ENCODE measurements at regions not wholly inside any gene's neighbourhood (a gene's known extent, or its start where the extent isn't known, plus 50 kb on each side); places are given as distances from the start of the nearest gene placed in this dataset.
"Not testable (repeated sequence)": the region's sequence is repeated elsewhere in the genome, so short reads cannot be mapped to it uniquely, and the experiment has no call there.

DNA sequence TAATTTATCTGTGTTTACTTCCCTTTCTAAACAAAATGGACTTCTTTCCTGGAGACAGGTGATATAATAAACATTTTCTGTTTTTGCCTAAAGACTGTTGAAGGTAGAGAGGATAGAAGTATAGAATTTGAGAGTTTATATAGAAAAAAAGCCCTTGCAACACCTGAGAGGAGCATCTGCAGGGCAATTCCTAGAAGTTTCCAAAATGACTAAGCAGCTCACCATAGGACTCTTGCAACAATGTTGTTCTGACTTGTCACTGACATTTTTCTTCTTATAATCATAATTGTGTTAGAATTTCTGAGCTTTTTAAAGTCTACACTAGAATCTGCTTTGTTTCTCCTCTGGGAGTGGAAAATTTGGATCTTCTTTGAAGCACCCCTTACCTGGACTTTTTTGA lies 216.8 kb downstream of the TUSC1 start:
- DNase-seq (ENCODE audit: low read depth, low spot score) = no peak

DNA sequence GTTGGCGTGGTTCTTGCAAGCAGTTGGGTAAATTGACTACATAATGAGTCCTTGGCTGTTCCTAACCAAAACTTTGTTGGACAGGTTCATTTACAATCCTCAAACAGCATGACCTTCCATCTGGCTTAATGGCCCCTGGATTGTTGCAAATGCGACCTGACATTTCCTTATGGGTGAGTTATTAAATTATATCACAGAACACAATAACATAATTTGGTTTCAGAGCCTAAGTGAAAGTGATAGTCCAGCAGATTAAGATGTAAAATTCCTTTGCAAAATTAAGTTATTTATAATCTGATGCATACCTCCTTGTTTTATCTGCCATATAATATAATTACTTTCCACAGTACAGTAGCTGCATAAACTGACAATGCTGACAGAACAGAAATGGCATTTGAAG lies 224.4 kb downstream of the TUSC1 start:
- DNase-seq (ENCODE audit: low read depth, low spot score) = no peak

DNA sequence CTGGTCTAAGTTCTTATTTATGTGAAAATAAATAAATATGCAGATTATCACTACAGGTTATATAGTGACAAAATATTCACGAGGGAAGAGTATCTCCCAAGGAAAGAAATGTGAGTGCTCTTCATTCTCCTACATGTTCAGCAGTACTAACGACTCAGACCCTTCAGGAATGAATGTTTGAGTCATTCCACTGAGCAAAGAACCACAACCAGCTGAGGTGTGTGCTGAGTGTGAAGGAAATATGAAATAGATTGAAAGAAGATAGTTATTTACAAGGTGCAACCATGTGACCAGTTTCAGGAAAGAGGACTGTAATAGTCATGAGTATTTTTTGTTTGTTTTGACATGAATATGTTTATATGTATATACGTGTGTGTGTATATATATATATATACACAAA lies 228.7 kb downstream of the TUSC1 start:
- DNase-seq (ENCODE audit: low read depth, low spot score) = no peak

DNA sequence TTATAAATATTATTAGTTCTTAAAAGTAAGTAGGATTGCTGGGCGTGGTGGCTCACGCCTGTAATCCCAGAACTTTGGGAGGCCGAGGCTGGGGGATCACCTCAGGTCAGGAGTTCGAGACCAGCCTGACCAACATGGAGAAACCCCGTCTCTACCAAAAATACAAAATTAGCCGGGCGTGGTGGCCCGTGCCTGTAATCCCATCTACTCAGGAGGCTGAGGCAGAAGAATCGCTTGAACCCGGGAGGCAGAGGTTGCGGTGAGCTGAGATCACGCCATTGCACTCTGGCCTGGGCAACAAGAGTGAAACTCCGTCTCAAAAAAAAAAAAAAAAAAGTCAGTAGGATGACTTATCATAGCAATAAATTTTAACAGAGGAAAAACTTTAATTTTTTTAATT lies 232.5 kb downstream of the TUSC1 start:
- DNase-seq (ENCODE audit: low read depth, low spot score) = not testable (repeated sequence)

DNA sequence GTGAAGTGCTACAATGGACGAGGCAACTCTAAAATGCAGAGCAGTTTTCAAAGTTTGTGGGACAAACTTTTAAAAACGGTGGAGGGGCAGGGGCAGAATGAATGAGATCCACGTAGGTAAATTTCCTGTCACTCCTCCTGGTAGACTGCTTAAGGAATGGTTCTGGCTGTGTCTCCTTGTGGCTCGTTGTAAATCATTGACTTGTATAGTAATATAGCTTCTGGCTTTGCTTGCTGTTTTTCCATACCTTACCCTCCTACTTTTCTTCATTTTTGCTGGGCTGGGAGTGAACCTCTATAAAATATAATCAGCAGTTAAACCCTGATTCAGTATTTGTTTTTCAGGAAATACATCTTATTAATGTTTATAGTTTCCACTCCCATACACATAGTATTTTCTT lies 235.7 kb downstream of the TUSC1 start:
- DNase-seq (ENCODE audit: low read depth, low spot score) = no peak

DNA sequence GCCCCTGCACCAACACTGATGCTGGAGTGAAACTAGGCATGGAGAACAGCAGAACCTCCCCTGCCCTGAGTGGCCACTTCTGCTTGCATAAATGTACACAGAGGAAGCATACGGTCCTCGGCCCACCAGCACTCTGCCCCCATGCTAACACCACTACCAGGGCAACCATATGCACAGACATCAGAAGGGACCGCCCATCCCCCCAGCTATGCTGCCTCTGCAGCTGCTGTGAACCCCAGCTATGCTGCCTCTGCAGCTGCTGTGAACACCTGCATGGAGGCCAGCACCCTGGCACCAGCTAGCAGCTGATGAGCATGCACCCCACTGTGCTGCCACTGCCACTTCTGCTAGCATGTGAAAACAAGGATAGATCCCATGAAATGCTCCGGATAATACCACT lies 250.3 kb downstream of the TUSC1 start:
- no peak for DNase-seq (ENCODE audit: low read depth, low spot score)

DNA sequence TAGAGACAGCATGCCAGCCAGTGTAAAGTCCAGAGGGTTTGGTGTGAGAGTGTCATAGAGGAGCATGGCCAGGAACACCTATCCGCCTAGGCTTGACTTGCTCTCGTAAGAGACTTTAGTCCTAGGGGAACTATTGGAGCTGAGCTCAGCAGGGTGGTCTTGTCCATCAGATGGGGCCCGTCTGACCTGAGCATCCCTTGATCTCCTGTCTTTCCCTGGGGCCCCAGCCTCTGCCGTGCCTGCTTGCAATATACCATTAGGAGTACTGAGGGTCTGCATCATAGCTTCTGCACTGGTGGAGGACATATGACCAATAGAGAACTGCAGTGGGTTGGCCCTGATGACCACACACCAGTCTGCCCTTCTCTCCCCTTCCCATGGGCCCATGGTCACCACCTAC lies 251.0 kb downstream of the TUSC1 start:
- no peak for DNase-seq (ENCODE audit: low read depth, low spot score)

DNA sequence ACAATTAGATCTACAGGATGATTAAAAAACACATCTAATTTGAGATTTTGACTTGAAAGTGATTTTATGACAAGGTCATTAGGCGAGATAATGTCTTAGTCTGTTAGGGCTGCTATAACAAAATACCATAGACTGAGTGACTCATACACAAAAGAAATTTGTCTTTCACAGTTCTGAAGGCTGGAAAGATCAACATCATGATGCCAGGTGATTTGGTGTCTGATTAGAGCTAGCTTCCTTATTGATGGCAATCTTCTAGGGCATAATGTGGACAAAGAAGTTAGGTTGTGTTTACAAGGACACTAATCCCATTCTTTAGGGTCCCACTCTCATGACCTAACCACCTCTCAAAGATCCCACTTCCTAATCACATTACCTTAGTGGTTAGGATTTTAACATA lies 256.7 kb downstream of the TUSC1 start:
- DNase-seq (ENCODE audit: low read depth, low spot score) = no peak

DNA sequence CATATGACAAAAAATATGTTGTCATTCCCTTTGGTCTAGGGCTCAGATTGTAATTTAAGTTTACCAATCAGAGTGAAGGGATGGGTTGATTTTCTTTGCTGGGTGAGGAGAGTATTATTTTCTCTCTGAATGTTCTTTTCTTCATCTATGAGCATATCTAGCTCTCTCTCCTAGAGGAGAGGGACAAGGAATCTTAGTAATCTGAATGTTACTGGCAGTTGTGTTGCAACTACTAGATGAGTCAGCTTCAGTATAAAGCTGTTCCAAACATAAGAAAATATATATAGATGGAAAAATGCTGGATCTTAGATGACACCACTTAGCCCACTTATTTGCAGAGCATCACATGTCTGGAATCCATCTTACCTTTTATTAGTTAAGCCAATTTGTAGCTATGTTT lies 259.3 kb downstream of the TUSC1 start:
- DNase-seq (ENCODE audit: low read depth, low spot score) = no peak

DNA sequence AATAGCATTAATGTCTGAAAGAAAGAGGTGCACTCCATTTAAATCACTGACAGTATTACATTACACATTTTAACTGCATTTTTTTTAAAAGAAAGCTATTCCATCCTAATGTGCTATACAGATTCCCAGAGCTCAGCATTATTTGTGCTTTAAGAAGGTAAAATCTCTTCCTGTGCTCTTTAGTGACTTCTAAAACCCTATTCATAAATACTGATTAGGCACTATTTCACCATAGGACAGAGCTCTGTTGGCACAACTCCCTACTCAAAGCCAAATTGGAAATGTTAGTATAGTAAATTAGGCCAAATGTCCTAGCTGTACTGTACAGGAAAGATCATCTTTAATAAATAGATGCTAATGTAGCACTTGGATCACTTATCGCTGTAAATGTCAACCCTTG lies 262.5 kb downstream of the TUSC1 start:
- no peak for DNase-seq (ENCODE audit: low read depth, low spot score)

DNA sequence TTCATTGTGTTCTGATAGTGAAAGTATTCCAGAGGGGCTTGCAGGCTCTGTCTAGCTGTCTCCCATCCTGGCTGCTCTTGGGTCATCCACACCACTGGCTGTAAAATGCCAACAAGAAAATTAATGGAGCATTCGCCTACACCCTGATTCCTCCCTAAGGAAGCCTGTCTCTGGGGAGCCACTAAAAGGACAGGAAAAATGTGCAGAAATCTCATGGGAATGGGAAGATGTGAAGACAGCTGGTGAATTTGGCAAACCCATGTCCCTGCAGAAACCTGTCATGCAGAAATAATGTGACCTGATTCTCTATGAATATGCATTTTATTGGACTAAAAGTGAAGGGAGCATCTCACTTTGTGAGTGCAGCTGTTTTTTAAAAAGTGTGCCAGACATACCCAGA lies 265.6 kb downstream of the TUSC1 start:
- DNase-seq (ENCODE audit: low read depth, low spot score) = no peak

DNA sequence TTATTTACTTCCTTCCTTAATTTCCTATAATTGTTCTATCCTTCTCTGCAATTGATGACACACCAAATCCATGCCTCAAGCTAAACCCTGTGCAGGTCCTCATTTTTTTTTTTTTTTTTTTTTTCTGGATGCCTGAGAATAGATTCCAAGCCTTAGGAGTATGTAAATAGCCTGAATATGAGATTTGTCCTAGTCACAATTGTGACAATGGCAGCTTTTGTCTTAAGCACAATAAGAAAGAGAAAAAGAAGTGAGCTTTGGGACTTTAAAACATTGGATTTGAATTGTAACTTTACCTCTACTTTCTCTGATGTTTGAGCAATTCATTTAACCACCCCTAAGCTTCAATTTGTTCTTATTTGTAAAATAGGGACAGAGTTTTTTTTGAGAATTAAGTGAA lies 280.5 kb downstream of the TUSC1 start:
- no peak for DNase-seq (ENCODE audit: low read depth, low spot score)

DNA sequence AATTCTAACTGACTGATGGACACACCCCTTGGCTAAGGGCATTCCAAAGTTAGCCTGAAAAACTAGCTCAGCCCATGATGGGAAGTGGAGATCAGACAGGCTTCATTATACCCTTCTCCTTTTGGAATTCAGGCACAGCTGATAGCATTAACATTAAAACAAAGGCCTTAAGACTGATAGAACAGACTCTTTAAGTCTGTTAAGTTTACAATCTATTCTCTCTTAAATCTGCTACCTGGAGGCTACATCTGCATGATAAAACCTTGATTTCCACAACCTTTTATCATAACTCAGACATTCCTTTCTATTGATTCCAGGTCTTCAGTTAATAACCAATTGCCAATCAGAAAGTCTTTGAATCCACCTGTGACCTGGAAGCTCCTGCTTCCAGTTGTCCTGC lies 281.4 kb downstream of the TUSC1 start:
- DNase-seq (ENCODE audit: low read depth, low spot score) = peak; percentile 2

DNA sequence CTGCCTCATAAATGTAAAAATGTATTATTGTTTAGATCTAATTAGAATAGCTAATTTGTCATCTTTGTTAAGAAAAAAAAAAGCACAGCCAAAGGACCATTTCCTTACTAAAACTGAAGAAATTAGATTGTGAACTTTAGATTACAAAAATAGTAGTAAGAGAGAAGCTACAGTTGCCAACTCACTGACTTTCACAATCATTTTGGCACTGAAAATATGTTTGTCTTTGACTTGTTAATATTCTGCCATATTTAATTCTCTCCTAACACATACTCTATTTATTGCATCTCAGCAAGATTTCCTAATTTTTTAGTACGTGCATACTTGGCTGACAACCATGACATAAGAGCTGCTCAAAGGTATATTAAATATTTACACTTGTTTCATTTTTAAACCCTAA lies 297.1 kb downstream of the TUSC1 start:
- no peak for DNase-seq (ENCODE audit: low read depth, low spot score)

DNA sequence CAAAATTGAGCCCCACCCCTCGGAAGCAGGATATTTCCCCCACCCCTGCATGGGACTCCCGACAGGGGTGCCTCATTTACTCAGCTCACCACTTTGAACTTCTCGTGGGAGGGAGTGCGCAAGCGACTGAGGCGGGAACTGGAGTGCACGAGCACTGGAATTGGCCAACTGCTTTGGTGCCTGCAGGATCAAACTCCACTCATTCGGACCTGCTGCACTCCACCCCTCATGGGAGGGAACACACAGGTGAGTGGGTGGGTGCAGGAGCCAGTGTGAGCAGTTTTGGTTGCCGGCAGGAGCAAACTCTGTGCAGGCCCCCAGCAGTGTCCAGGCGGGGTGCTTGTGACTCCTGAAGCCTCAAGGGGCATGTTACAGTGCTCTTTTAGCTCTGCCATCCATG lies 301.2 kb downstream of the TUSC1 start:
- no peak for DNase-seq (ENCODE audit: low read depth, low spot score)

DNA sequence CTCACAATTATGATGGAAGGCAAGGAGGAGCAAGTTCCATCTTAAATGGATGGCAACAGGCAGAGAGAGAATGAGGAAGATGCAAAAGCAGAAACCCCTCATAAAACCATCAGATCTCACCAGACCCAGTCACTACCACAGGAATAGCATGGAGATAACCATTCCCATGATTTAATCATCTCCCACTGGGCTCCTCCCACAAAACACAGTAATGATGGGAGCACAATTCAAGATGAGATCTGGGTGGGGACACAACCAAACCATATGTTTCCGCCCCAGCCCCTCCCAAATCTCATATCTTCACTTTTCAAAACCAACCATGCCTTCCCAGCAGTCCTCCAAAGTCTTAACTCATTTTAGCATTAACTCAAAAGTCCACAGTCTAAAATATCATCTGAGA lies 304.0 kb downstream of the TUSC1 start:
- no peak for DNase-seq (ENCODE audit: low read depth, low spot score)

DNA sequence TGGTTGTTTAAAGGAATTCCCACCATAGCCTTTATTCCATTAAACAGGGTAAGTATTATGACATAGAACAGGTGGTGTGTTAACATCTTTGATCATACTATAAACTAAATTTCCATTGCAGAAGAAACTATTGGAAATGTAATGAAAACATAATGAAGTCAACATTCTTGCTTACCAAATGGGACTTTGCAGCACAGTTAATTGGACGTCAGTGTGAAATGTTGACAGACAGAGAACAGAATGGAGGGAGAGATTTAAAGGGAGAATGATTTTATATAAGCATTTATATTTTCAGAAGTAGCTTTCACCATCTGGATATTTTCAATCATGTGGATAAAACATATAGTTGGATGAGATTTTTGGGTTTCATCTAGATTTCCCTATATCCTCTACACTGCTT lies 311.3 kb downstream of the TUSC1 start:
- no peak for DNase-seq (ENCODE audit: low read depth, low spot score)

DNA sequence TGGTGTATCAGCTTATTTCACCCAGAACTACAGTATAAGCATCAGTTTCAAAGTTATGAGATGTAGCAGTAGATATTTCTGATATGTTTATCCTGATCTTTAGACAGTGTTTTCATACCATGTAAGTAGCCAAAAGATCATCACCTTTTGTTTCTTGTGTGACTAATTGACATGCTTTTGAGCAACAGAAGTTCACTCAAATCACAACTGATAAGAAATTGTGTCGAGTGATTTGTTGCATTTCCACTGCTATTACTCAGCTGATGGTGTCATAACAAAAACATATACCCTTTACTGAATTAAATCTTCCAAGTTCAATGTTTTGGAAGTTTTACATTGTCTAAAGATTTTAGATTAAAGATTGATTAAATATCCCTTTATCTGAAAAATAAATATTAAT lies 324.5 kb downstream of the TUSC1 start:
- DNase-seq (ENCODE audit: low read depth, low spot score) = no peak

DNA sequence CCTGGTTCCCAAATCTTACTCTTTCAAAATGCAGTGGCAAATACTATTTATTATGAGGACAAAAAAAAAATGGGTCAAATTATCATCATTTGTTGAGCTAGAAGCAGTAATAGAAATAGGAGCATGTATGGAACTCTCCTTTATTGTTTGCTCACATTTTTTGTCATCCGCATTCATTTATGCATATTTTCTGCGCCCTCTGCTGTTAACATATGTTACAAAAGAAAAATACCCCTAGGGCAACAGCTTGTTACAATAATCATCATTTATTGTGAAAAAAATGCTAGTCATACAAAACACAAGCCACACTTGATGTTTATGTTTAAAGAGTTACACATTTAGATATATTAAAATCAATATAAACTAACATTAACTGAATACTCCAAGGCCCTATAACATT lies 328.2 kb downstream of the TUSC1 start:
- DNase-seq (ENCODE audit: low read depth, low spot score) = no peak

DNA sequence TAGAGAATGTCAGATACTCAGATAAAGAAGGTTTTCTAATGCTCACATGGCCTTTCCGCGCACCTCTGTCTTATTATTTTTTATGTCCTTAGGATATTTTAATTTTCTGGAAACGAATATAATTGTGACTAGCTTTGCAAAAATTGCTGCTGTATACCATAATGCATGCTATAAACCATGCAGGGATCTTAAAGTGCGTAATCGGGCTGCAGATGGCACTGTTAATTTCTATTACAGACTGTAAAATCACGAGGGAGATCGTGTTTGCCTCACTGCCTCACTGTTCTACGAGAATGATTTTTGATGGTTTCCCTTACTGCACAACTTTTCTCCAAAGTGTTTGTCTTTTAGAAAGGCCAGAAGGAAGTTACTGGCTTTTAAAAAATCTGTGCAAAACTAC lies 356.1 kb downstream of the TUSC1 start:
- no peak for DNase-seq (ENCODE audit: low read depth, low spot score)

DNA sequence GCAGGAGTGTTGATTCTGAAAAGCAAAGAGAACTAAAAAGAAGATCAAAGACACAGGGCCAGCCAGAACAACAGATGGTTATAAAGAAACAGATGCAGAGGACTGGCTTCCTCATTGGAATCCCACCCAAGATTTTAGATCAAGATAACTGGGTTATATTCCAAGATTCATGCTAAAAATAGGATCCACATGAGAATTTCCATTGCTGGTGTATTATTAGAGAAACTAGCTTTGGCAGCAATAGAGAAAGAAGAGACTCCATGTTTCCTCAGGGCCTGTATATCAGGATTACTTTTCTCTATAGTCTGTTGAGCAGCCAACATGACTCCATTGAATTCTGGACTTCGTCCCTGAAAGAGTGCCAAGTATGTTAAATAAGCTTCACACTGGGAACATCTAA lies 367.3 kb downstream of the TUSC1 start:
- no peak for DNase-seq (ENCODE audit: low read depth, low spot score)

DNA sequence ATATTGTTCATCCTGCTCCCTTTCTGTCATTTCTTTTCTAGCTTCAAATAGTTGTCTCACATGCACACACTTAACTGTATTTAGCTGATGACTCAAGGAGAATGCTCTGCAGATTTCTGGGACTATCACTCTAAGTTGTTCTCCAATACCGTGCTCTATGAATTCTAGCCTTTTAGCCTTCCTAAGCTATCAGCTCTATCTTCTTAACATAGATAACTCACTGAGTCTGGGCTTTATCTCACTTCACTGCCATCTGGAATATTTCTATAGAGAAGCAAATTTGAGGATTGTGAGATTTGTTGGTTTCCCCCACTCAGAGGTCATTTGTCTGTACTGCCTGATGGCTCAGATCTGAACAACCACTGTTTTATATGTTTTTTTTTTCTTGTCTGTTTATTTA lies 369.7 kb downstream of the TUSC1 start:
- no peak for DNase-seq (ENCODE audit: low read depth, low spot score)

DNA sequence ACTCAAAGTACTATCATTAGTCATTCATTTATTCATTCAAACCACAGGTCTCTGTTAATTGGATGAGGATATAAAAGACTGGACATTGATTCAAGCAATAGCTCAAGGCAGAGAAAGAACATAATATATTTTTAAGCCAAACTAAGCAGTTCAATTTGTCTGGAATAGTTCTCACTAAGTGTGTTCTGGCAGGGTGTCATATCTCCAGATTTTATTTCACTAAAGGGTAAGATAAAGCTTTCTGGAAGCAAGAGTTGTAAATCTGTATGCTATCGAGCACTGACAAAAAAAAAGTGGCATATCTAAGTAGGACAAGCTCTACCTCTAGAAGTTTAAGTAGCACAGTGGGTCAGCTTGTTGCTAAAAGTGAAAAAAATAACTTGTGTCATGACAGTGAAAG lies 375.6 kb downstream of the TUSC1 start:
- DNase-seq (ENCODE audit: low read depth, low spot score) = no peak

DNA sequence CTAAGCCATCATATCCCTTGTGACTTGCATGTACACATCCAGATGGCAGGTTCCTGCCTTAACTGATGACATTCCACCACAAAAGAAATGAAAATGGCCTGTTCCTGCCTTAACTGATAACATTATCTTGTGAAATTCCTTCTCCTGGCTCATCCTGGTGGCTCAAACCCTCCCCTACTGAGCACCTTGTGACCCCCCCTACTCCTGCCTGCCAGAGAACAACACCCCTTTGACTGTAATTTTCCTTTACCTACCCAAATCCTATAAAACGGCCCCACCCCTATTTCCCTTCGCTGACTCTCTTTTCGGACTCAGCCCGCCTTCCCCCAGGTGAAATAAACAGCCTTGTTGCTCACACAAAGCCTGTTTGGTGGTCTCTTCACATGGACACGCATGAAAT lies 390.0 kb downstream of the TUSC1 start:
- not testable (repeated sequence) for DNase-seq (ENCODE audit: low read depth, low spot score)

DNA sequence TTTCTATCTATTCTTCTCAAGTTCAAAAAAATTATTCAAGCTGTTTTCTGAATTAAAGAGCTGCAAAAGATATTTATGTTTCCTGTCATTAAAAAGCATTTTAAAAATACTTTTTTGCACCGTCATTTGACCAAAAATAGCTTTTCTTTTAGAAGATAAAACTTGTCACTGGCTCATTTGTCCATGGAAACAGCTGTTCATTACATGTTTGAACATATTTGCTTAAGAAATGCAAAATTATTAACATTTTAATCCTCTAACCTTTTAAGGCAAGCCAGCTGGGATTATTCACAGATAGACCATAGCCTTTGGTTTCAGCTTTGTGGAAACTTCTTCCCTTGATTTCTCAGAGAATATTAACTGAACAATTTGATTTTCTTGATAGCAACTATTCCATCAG lies 393.9 kb downstream of the TUSC1 start:
- no peak for DNase-seq (ENCODE audit: low read depth, low spot score)
